GM21619 (cell line): ENCODE measurements at regions not wholly inside any gene's neighbourhood (a gene's known extent, or its start where the extent isn't known, plus 50 kb on each side); places are given as distances from the start of the nearest gene placed in this dataset.

Source experiments
- ATAC-seq: cut with Tn5 transposase; IDR thresholded peaks from one replicate; pipeline ENCODE4 v1.9.1; 2021; ENCODE audit not compliant: unreplicated experiment

DNA sequence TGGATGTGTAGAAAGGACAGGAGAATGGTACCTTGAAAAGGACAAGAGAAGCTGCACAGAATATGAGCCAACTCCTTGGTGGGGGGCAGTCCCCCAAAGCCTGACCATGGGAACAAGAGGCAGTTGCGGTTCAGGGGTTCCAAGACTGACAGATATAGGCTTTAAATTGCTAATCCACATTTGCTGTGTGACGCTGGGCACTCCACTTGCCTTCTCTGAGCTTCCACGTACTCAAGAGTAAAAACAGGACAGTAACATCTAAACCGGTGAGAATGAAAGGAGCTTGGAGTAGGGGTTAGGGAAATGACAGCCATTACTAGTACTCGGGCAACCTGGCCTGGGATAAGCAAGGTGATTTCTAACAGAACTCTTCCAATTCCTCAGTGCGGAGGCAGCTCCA is 57.9 kb upstream of the LRFN2 start:
- no peak for ATAC-seq

GRCh38 chr6:40642837-40643236 is 55.7 kb upstream of the LRFN2 start:
- ATAC-seq: no peak

- no peak for ATAC-seq
Measured at GRCh38 chr6:40642190-40642589, 55.0 kb upstream of the LRFN2 start.

- no peak for ATAC-seq
Measured at GRCh38 chr6:40640599-40641227, 53.5 kb upstream of the LRFN2 start.
